Ovary (tissue), 7 donors: ENCODE measurements at regions not wholly inside any gene's neighbourhood (a gene's known extent, or its start where the extent isn't known, plus 50 kb on each side); places are given as distances from the start of the nearest gene placed in this dataset.

Source experiments
- DNase-seq, 5 donors: peaks; one replicate each; pipeline ENCODE4 v3.0.0-alpha.2; 2019 to 2020
- H3K27ac ChIP-seq, 2 donors: fragments of 200-600 bp; one replicate each; pipeline versions ENCODE4 v1.5.1 to v1.8.0; 2019 to 2022
- H3K27me3 ChIP-seq: fragments of 200-600 bp; one replicate; pipeline ENCODE4 v1.8.0; 2022
- H3K36me3 ChIP-seq: fragments of 200-600 bp; sonication (generic); one replicate; pipeline ENCODE4 v1.5.1; 2019
- H3K4me1 ChIP-seq: one replicate; pipeline ENCODE4 v1.8.1; 2013; ENCODE audit warnings: mild to moderate bottlenecking, moderate library complexity; ENCODE audit not compliant: insufficient read depth
- H3K4me3 ChIP-seq: fragments of 200-600 bp; sonication (generic); one replicate; pipeline ENCODE4 v1.5.1; 2017
- H3K9me3 ChIP-seq, 2 donors: fragments of 200-600 bp in 1 of 2; sonication (generic) in 1 of 2; one replicate each; pipeline versions ENCODE4 v1.5.1 to v1.8.1; 2013 to 2019; ENCODE audit warnings: mild to moderate bottlenecking in 1 of 2, moderate library complexity in 1 of 2
- EP300 ChIP-seq: sonication (generic); formaldehyde crosslinking; IDR thresholded peaks from one replicate; pipeline ENCODE4 v1.6.1; 2017; ENCODE audit warnings: antibody characterized with exemption
- POLR2A ChIP-seq: fragments of 450-650 bp; IDR thresholded peaks from one replicate; pipeline ENCODE4 v1.6.1; 2017; ENCODE audit warnings: antibody characterized with exemption, mild to moderate bottlenecking, moderate library complexity
- WGBS, 3 donors: extraction: QIAGEN DNeasy Blood & Tissue Kit in 1 of 3; methylation state at CpG; one replicate each; pipeline versions ENCODE4 v1.1.5 to v1.1.7; 2013 to 2017; 5-methylcytosine and 5-hydroxymethylcytosine counted together
- intact Hi-C, 4 donors: fragments of 100-400 bp; cut with DNase I; formaldehyde crosslinking; loops; one replicate each; pipeline versions ENCODE4 v1.11.0 to v1.15.1; 2022 to 2023
- TF ChIP-seq, protein P1 (sequence below), 3 donors: fragments of 450-650 bp in 2 of 3; fragments of 200-600 bp in 1 of 3; IDR thresholded peaks; one replicate each; pipeline versions ENCODE4 v1.5.1 to v1.8.0; 2016 to 2022; ENCODE audit warnings: antibody characterized with exemption in 3 of 3, mild to moderate bottlenecking in 1 of 3
- donor health status: DM: no; HTN: no; CAD: no; lungs with moderate emphysema.
- donor health status: DM: no; HTN: no; CAD: no.
- donor health status: Bipolar disorder and iron deficiency.
- donor health status: DM: no; HTN: no; CAD: no.
- donor health status: DM: yes; HTN: yes; CAD: no.

GRCh38 chr2:234348081-234348480 is 148.8 kb downstream of the ARL4C start:
- Histone ChIP-seq H3K9me3 (no peaks in the 10 kb centered on the region), H3K4me1 (no peaks in the 10 kb centered on the region), H3K27me3 (no peaks in the 10 kb centered on the region), H3K4me3 (no peak overlapping the region), H3K27ac (no peak overlapping the region), H3K36me3 (no peaks in the 10 kb centered on the region)
- DNase-seq = no peak
- intact Hi-C loops = no loop called here
- 78 to 89% (median 85%) methylated on average over 9 of the region's 9 CpGs for WGBS, 3 donors
- TF ChIP-seq, protein P1, sequence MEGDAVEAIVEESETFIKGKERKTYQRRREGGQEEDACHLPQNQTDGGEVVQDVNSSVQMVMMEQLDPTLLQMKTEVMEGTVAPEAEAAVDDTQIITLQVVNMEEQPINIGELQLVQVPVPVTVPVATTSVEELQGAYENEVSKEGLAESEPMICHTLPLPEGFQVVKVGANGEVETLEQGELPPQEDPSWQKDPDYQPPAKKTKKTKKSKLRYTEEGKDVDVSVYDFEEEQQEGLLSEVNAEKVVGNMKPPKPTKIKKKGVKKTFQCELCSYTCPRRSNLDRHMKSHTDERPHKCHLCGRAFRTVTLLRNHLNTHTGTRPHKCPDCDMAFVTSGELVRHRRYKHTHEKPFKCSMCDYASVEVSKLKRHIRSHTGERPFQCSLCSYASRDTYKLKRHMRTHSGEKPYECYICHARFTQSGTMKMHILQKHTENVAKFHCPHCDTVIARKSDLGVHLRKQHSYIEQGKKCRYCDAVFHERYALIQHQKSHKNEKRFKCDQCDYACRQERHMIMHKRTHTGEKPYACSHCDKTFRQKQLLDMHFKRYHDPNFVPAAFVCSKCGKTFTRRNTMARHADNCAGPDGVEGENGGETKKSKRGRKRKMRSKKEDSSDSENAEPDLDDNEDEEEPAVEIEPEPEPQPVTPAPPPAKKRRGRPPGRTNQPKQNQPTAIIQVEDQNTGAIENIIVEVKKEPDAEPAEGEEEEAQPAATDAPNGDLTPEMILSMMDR (IDR thresholded peaks at IDR 0.05) = no peak
- TF ChIP-seq POLR2A = no peak
- no peak for TF ChIP-seq EP300

DNA sequence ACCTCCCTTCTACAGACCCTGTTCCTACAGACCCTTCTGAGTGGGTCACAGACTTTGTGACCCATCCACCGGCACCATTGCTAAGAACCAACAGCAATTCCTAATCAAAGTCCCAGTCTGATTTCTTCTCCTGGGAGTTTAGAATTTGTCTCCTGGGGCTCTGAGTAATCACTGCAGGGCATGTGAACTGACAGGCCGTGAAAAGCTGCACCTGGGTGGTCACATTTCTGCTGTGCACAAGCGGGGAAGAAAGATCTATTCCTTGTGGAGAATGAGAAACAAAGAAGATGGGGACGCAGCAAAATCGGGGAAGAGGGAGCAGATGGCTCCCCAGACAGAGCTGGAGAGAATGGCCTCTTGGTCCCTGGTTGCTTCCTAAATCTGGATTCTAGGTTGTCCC is 151.0 kb downstream of the ARL4C start:
- WGBS, 3 donors = 71 to 78% (median 73%) methylated on average over 5 of the region's 5 CpGs
- no peaks in the 10 kb centered on the region for H3K36me3 ChIP-seq
- TF ChIP-seq, protein P1 (IDR thresholded peaks at IDR 0.05) = no peak
- no peak for TF ChIP-seq POLR2A
- no peak for TF ChIP-seq EP300
- H3K27me3 ChIP-seq = no peaks in the 10 kb centered on the region
- H3K9me3 ChIP-seq = no peaks in the 10 kb centered on the region
- DNase-seq = no peak
- H3K4me1 ChIP-seq = no peaks in the 10 kb centered on the region
- no peak overlapping the region for H3K4me3 ChIP-seq
- intact Hi-C loops = no loop called here
- no peak overlapping the region for H3K27ac ChIP-seq

DNA sequence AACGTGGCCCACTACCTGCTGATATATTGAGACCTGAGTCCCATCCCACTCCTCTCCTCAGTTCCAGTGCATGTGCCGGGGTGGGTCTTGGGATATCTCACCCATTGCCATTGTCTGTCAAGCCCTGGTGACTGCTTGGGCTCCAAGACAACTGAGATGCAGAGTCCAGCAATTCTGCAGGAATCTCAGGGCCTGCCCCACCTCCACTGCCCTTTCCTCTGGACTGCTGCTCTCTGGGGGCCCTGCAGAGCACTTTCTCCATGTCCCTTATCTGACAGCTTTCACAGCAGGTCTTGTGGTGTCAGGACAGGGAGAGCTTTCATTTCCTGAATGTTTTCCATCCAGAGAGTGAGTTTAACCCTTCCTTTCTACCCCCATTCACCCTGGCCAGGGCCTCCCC is 152.9 kb downstream of the ARL4C start:
- intact Hi-C loops = no loop called here
- Histone ChIP-seq H3K27me3 (no peaks in the 10 kb centered on the region), H3K4me1 (no peaks in the 10 kb centered on the region), H3K36me3 (no peaks in the 10 kb centered on the region), H3K27ac (no peak overlapping the region), H3K4me3 (no peak overlapping the region), H3K9me3 (no peaks in the 10 kb centered on the region)
- DNase-seq = no peak
- TF ChIP-seq EP300 (no peak), POLR2A (no peak)
- TF ChIP-seq, protein P1 (IDR thresholded peaks at IDR 0.05) = no peak
- 74 to 79% (median 77%) methylated on average over 2 of the region's 2 CpGs for WGBS, 3 donors

DNA sequence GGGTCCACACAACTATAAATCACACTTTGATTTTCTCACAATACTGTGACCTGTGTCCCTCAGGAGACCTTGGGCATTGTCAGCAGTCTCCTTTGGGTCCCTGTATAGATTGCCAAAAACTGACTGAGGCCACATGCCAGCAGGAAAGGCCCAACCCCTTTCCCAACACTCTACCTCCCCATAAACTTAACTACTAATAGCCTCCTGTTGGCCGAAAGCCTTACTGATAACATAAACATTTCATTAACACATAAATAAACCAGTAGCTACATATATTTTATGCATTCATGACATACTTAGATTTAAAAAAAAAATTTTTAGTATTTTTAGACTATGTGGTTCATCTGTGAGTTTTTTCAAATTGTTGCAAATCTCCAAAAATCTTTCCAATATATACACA is 153.5 kb downstream of the ARL4C start:
- Histone ChIP-seq H3K27ac (no peak overlapping the region), H3K4me3 (no peak overlapping the region), H3K9me3 (no peaks in the 10 kb centered on the region), H3K27me3 (no peaks in the 10 kb centered on the region), H3K4me1 (no peaks in the 10 kb centered on the region), H3K36me3 (no peaks in the 10 kb centered on the region)
- no peak for DNase-seq
- intact Hi-C loops = no loop called here
- TF ChIP-seq, protein P1 (IDR thresholded peaks at IDR 0.05) = no peak
- TF ChIP-seq POLR2A (no peak), EP300 (no peak)
- 64 to 72% (median 67%) methylated on average over 1 of the region's 1 CpG for WGBS, 3 donors
